HUES64 (cell line): ENCODE measurements at regions not wholly inside any gene's neighbourhood (a gene's known extent, or its start where the extent isn't known, plus 50 kb on each side); places are given as distances from the start of the nearest gene placed in this dataset.

Experiments
- H3K27ac ChIP-seq: 2 replicates; pipeline ENCODE4 v1.7.0; 2013; ENCODE audit warnings: low read depth, low read length, inconsistent platforms
- H3K27me3 ChIP-seq: 2 replicates; pipeline ENCODE4 v1.6.1; 2013; ENCODE audit warnings: mild to moderate bottlenecking, low read length; ENCODE audit not compliant: insufficient read depth
- H3K36me3 ChIP-seq: 2 replicates; pipeline ENCODE4 v1.6.1; 2013; ENCODE audit warnings: mild to moderate bottlenecking, low read length; ENCODE audit not compliant: insufficient read depth
- H3K4me1 ChIP-seq: 2 replicates; pipeline ENCODE4 v1.6.1; 2013; ENCODE audit warnings: mild to moderate bottlenecking, low read length, moderate library complexity; ENCODE audit not compliant: insufficient read depth
- H3K4me3 ChIP-seq: 2 replicates; pipeline ENCODE4 v1.5.1; 2013; ENCODE audit warnings: mild to moderate bottlenecking, low read length, moderate library complexity
- H3K9ac ChIP-seq: 2 replicates; pipeline ENCODE4 v1.6.1; 2013; ENCODE audit warnings: mild to moderate bottlenecking, low read depth, low read length
- H3K9me3 ChIP-seq: 2 replicates; pipeline ENCODE4 v1.6.1; 2013; ENCODE audit warnings: low read depth, low read length; ENCODE audit not compliant: insufficient read depth
- WGBS: fragments of 150-250, 120-280 bp; methylation state at CpG from one replicate; pipeline ENCODE4 v1.1.7; 2013; ENCODE audit warnings: missing lambda C conversion rate; 5-methylcytosine and 5-hydroxymethylcytosine counted together

DNA sequence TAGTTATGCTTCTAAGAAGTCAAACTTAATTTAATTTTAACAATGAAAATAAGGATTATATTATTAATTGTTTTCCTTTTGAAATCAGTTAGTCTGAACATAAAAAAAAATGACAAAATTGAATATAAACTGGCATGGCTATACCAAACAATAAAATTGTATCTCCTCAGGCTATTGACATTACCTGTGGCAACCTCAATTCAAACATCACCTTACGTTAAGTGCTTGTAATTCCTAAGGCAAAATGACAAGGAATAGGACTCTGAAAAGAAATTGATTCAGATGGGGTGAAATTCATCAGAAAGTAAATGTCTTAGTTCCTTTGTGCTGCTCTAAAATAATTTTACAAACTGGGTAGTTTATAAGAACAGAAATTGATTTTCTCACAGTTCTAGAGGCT lies 89.5 kb downstream of the SLITRK6 start:
- no peaks in the 10 kb centered on the region for H3K9me3 ChIP-seq
- no peak overlapping the region for H3K4me3 ChIP-seq
- H3K27me3 ChIP-seq = no peaks in the 10 kb centered on the region
- no peak overlapping the region for H3K9ac ChIP-seq
- H3K27ac ChIP-seq = no peak overlapping the region
- 93% methylated on average over 1 of the region's 1 CpG for WGBS
- H3K4me1 ChIP-seq = no peaks in the 10 kb centered on the region
- H3K36me3 ChIP-seq = no peaks in the 10 kb centered on the region

DNA sequence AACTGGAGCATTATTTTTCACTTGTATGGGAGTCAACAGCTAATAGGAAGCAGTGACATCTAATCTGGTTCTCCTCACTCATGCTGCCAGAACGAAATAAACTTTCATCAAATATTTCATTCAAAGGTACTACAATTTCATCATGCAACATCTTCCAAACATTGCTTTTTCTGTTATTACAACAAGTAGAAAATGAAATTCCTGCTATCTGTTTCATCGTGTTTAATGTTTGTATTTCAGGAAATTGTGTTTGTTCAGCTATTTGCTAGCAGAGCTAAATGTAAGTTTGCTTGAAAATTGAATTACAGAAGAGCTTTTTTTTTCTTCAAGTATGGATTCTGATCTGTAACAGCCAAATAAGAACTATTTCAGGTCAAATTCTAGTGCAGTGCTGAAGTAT lies 90.1 kb downstream of the SLITRK6 start:
- no peak overlapping the region for H3K27ac ChIP-seq
- H3K9me3 ChIP-seq = no peaks in the 10 kb centered on the region
- no peak overlapping the region for H3K9ac ChIP-seq
- H3K27me3 ChIP-seq = no peaks in the 10 kb centered on the region
- no peaks in the 10 kb centered on the region for H3K36me3 ChIP-seq
- 98% methylated on average over 2 of the region's 2 CpGs for WGBS
- H3K4me3 ChIP-seq = no peak overlapping the region
- H3K4me1 ChIP-seq = no peaks in the 10 kb centered on the region

DNA sequence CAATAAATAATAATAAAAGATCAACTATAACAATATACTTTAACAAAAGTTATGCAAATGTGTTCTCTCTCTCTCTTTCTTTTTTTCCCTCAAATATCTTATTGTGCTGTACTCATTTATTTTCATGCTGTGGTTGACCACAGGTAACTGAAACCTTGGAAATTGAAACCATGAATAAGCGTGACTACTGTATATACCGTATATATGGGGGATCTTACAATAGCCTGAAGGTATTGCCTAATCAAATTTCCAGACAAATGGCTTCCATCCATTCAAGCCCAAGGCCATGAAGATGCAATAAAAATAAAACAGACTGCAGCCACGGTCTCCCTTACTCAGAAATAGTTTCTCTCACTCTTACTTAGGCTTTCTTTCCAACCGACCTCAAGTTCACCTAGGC lies 98.3 kb downstream of the SLITRK6 start:
- H3K27ac ChIP-seq = no peak overlapping the region
- 94% methylated on average over 4 of the region's 4 CpGs for WGBS
- no peaks in the 10 kb centered on the region for H3K9me3 ChIP-seq
- no peak overlapping the region for H3K4me3 ChIP-seq
- no peaks in the 10 kb centered on the region for H3K4me1 ChIP-seq
- no peaks in the 10 kb centered on the region for H3K27me3 ChIP-seq
- no peaks in the 10 kb centered on the region for H3K36me3 ChIP-seq
- H3K9ac ChIP-seq = no peak overlapping the region

GRCh38 chr13:85698256-85698655 lies 101.0 kb downstream of the SLITRK6 start:
- 72% methylated on average over 4 of the region's 4 CpGs for WGBS
- H3K9me3 ChIP-seq = no peaks in the 10 kb centered on the region
- H3K4me3 ChIP-seq = no peak overlapping the region
- H3K36me3 ChIP-seq = no peaks in the 10 kb centered on the region
- H3K27me3 ChIP-seq = no peaks in the 10 kb centered on the region
- no peak overlapping the region for H3K27ac ChIP-seq
- no peaks in the 10 kb centered on the region for H3K4me1 ChIP-seq
- H3K9ac ChIP-seq = no peak overlapping the region

DNA sequence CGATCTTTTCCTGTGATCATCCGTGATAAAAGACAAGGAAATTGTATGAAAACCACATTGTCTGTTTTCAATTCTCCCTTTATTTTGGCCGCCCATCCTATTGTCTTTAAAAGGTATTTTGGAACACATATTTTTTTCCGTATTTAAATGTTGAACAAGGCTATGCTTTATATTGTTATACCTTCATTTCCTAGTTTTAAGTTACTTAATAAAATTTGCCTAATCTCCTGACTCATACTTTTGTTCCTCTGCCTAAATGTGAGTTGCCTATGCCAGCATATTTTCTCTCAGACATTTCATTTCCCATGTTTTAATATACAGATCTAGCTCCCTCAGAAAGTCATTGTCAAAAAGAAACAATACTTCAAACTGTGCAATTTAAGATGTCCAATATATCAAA lies 104.2 kb downstream of the SLITRK6 start:
- 50% methylated on average over 2 of the region's 4 CpGs for WGBS
- H3K4me3 ChIP-seq = no peak overlapping the region
- no peak overlapping the region for H3K27ac ChIP-seq
- H3K9ac ChIP-seq = no peak overlapping the region
- no peaks in the 10 kb centered on the region for H3K27me3 ChIP-seq
- no peaks in the 10 kb centered on the region for H3K9me3 ChIP-seq
- H3K36me3 ChIP-seq = no peaks in the 10 kb centered on the region
- H3K4me1 ChIP-seq = no peaks in the 10 kb centered on the region

GRCh38 chr13:85693889-85694511 lies 105.2 kb downstream of the SLITRK6 start:
- Histone ChIP-seq H3K9ac (no peak overlapping the region), H3K27ac (no peak overlapping the region)
- WGBS = 91% methylated on average over 7 of the region's 7 CpGs

DNA sequence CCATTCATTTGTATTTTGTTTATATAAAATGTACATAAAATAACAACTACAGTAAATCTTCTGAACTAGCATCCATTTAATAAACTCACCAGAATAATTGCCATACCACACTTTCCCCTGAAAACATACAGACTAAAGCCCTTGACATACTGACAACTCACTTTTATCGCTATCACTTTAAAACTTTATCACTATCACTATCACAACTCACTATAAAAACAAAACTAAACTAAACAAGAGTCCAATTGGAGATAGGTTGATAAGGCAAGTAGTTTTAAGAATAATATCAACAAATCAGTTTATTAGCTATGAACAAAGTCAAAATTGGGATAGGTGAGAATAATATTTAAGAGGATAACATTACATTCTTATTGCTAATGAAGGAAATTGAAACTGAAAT lies 108.9 kb downstream of the SLITRK6 start:
- H3K9ac ChIP-seq = no peak overlapping the region
- 0% methylated on average over 1 of the region's 1 CpG for WGBS
- H3K36me3 ChIP-seq = no peaks in the 10 kb centered on the region
- no peaks in the 10 kb centered on the region for H3K27me3 ChIP-seq
- no peak overlapping the region for H3K4me3 ChIP-seq
- H3K4me1 ChIP-seq = no peaks in the 10 kb centered on the region
- no peak overlapping the region for H3K27ac ChIP-seq
- no peaks in the 10 kb centered on the region for H3K9me3 ChIP-seq

More at GRCh38 chr13:85693889-85694511, 105.2 kb downstream of the SLITRK6 start:
- Histone ChIP-seq H3K4me3 (no peak overlapping the region), H3K27me3 (no peaks in the 10 kb centered on the region), H3K9me3 (no peaks in the 10 kb centered on the region), H3K4me1 (no peaks in the 10 kb centered on the region), H3K36me3 (no peaks in the 10 kb centered on the region)

- Histone ChIP-seq H3K4me3 (no peak overlapping the region), H3K4me1 (no peaks in the 10 kb centered on the region), H3K36me3 (no peaks in the 10 kb centered on the region), H3K9me3 (no peaks in the 10 kb centered on the region), H3K27ac (no peak overlapping the region), H3K27me3 (no peaks in the 10 kb centered on the region), H3K9ac (no peak overlapping the region)
- WGBS = 83% methylated on average over 1 of the region's 1 CpG
These were observed 113.8 kb downstream of the SLITRK6 start for GRCh38 chr13:85685436-85685835.

- no peak overlapping the region for H3K4me3 ChIP-seq
- peaks cover 3% of the 10 kb centered on the region; the same call in 1 of the 2 replicates for H3K9me3 ChIP-seq
- H3K36me3 ChIP-seq = no peaks in the 10 kb centered on the region
- no peak overlapping the region for H3K27ac ChIP-seq
- H3K9ac ChIP-seq = no peak overlapping the region
- no peaks in the 10 kb centered on the region for H3K27me3 ChIP-seq
- no peaks in the 10 kb centered on the region for H3K4me1 ChIP-seq
- 95% methylated on average over 7 of the region's 8 CpGs for WGBS
These were observed 123.9 kb downstream of the SLITRK6 start for GRCh38 chr13:85675151-85675907.

- Histone ChIP-seq H3K4me3 (no peak overlapping the region), H3K27ac (no peak overlapping the region), H3K9me3 (peaks cover 3% of the 10 kb centered on the region; the same call in 1 of the 2 replicates), H3K36me3 (no peaks in the 10 kb centered on the region), H3K27me3 (no peaks in the 10 kb centered on the region), H3K4me1 (peaks cover 4% of the 10 kb centered on the region), H3K9ac (no peak overlapping the region)
- 93% methylated on average over 3 of the region's 3 CpGs for WGBS
These were observed 127.9 kb downstream of the SLITRK6 start for GRCh38 chr13:85671336-85671735.

- Histone ChIP-seq H3K4me1 (peaks cover 7% of the 10 kb centered on the region), H3K27me3 (no peaks in the 10 kb centered on the region), H3K27ac (no peak overlapping the region), H3K9ac (no peak overlapping the region), H3K9me3 (no peaks in the 10 kb centered on the region), H3K36me3 (no peaks in the 10 kb centered on the region), H3K4me3 (no peak overlapping the region)
- 77% methylated on average over 2 of the region's 3 CpGs for WGBS
These were observed 132.9 kb downstream of the SLITRK6 start for GRCh38 chr13:85666356-85666755.
